Ovary (tissue), 7 donors: ENCODE measurements at regions not wholly inside any gene's neighbourhood (a gene's known extent, or its start where the extent isn't known, plus 50 kb on each side); places are given as distances from the start of the nearest gene placed in this dataset.

Experiments
- DNase-seq, 5 donors: peaks; one replicate each; pipeline ENCODE4 v3.0.0-alpha.2; 2019 to 2020
- H3K27ac ChIP-seq, 2 donors: fragments of 200-600 bp; one replicate each; pipeline versions ENCODE4 v1.5.1 to v1.8.0; 2019 to 2022
- H3K27me3 ChIP-seq: fragments of 200-600 bp; one replicate; pipeline ENCODE4 v1.8.0; 2022
- H3K36me3 ChIP-seq: fragments of 200-600 bp; sonication (generic); one replicate; pipeline ENCODE4 v1.5.1; 2019
- H3K4me1 ChIP-seq: one replicate; pipeline ENCODE4 v1.8.1; 2013; ENCODE audit warnings: mild to moderate bottlenecking, moderate library complexity; ENCODE audit not compliant: insufficient read depth
- H3K4me3 ChIP-seq: fragments of 200-600 bp; sonication (generic); one replicate; pipeline ENCODE4 v1.5.1; 2017
- H3K9me3 ChIP-seq, 2 donors: fragments of 200-600 bp in 1 of 2; sonication (generic) in 1 of 2; one replicate each; pipeline versions ENCODE4 v1.5.1 to v1.8.1; 2013 to 2019; ENCODE audit warnings: mild to moderate bottlenecking in 1 of 2, moderate library complexity in 1 of 2
- EP300 ChIP-seq: sonication (generic); formaldehyde crosslinking; IDR thresholded peaks from one replicate; pipeline ENCODE4 v1.6.1; 2017; ENCODE audit warnings: antibody characterized with exemption
- POLR2A ChIP-seq: fragments of 450-650 bp; IDR thresholded peaks from one replicate; pipeline ENCODE4 v1.6.1; 2017; ENCODE audit warnings: antibody characterized with exemption, mild to moderate bottlenecking, moderate library complexity
- WGBS, 3 donors: extraction: QIAGEN DNeasy Blood & Tissue Kit in 1 of 3; methylation state at CpG; one replicate each; pipeline versions ENCODE4 v1.1.5 to v1.1.7; 2013 to 2017; 5-methylcytosine and 5-hydroxymethylcytosine counted together
- intact Hi-C, 4 donors: fragments of 100-400 bp; cut with DNase I; formaldehyde crosslinking; loops; one replicate each; pipeline versions ENCODE4 v1.11.0 to v1.15.1; 2022 to 2023
- TF ChIP-seq, protein P1 (sequence below), 3 donors: fragments of 450-650 bp in 2 of 3; fragments of 200-600 bp in 1 of 3; IDR thresholded peaks; one replicate each; pipeline versions ENCODE4 v1.5.1 to v1.8.0; 2016 to 2022; ENCODE audit warnings: antibody characterized with exemption in 3 of 3, mild to moderate bottlenecking in 1 of 3
- donor health status: DM: no; HTN: no; CAD: no; lungs with moderate emphysema.
- donor health status: DM: no; HTN: no; CAD: no.
- donor health status: Bipolar disorder and iron deficiency.
- donor health status: DM: no; HTN: no; CAD: no.
- donor health status: DM: yes; HTN: yes; CAD: no.

GRCh38 chr1:242877229-242877628 lies 352.7 kb upstream of the PLD5 start:
- TF ChIP-seq POLR2A: no peak
- TF ChIP-seq EP300: no peak
- TF ChIP-seq, protein P1, sequence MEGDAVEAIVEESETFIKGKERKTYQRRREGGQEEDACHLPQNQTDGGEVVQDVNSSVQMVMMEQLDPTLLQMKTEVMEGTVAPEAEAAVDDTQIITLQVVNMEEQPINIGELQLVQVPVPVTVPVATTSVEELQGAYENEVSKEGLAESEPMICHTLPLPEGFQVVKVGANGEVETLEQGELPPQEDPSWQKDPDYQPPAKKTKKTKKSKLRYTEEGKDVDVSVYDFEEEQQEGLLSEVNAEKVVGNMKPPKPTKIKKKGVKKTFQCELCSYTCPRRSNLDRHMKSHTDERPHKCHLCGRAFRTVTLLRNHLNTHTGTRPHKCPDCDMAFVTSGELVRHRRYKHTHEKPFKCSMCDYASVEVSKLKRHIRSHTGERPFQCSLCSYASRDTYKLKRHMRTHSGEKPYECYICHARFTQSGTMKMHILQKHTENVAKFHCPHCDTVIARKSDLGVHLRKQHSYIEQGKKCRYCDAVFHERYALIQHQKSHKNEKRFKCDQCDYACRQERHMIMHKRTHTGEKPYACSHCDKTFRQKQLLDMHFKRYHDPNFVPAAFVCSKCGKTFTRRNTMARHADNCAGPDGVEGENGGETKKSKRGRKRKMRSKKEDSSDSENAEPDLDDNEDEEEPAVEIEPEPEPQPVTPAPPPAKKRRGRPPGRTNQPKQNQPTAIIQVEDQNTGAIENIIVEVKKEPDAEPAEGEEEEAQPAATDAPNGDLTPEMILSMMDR (IDR thresholded peaks at IDR 0.05): no peak
- Histone ChIP-seq H3K4me3 (no peak overlapping the region), H3K4me1 (no peaks in the 10 kb centered on the region), H3K9me3 (no peaks in the 10 kb centered on the region), H3K27ac (no peak overlapping the region), H3K27me3 (no peaks in the 10 kb centered on the region), H3K36me3 (no peaks in the 10 kb centered on the region)
- 24 to 34% (median 33%) methylated on average over 2 of the region's 2 CpGs for WGBS, 3 donors
- DNase-seq: no peak
- intact Hi-C loops: no loop called here

DNA sequence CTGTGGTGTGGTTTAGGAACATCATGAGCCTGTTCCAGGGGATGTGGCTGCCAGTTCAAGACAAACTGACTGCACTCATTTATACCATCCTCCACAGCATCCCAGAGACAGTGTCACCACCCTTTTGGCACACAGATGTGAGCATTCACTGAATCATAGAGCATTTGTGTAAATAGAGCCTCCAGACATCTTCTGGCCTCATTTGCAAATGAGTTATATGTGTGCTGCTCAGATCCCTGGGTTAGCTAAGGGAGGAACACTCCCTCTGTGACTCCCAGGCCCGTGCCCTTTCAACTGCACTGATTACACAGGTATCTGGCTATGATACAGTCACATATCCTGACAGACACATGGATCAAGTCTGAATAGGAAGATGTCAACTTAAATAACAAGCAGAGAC lies 351.5 kb upstream of the PLD5 start:
- WGBS, 3 donors: 29 to 39% (median 38%) methylated on average over 1 of the region's 1 CpG
- TF ChIP-seq, protein P1 (IDR thresholded peaks at IDR 0.05): no peak
- no peak for TF ChIP-seq POLR2A
- no peak for TF ChIP-seq EP300
- intact Hi-C loops: no loop called here

DNA sequence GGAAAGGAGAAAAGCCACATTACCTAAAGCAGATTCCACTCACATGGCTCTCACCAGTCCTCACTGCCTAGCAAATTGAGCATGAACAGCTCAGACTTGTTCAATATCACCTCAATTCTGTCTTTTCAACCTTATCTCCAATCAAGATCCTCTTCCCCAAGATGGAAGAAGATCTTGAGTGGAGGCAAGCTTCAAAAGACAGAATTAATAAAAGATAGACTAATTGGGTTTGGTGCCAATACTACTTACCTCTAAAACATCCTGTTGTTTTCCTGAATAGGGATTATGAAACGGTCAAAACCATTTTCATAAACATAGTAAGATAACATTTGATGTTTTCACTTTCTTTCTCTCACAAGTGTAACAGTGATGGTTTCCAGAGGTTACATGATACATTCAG lies 349.2 kb upstream of the PLD5 start:
- Histone ChIP-seq H3K27me3 (no peaks in the 10 kb centered on the region), H3K36me3 (no peaks in the 10 kb centered on the region), H3K27ac (no peak overlapping the region), H3K4me1 (no peaks in the 10 kb centered on the region), H3K4me3 (no peak overlapping the region), H3K9me3 (no peaks in the 10 kb centered on the region)
- intact Hi-C loops: no loop called here
- no peak for TF ChIP-seq POLR2A
- no peak for TF ChIP-seq EP300
- TF ChIP-seq, protein P1 (IDR thresholded peaks at IDR 0.05): no peak
- 3 to 23% (median 6%) methylated on average over 1 of the region's 1 CpG for WGBS, 3 donors
- DNase-seq: no peak

More for the DNA sequence above, 351.5 kb upstream of the PLD5 start:
- Histone ChIP-seq H3K4me1 (no peaks in the 10 kb centered on the region), H3K27ac (no peak overlapping the region), H3K36me3 (no peaks in the 10 kb centered on the region), H3K9me3 (no peaks in the 10 kb centered on the region), H3K4me3 (no peak overlapping the region), H3K27me3 (no peaks in the 10 kb centered on the region)
- no peak for DNase-seq

DNA sequence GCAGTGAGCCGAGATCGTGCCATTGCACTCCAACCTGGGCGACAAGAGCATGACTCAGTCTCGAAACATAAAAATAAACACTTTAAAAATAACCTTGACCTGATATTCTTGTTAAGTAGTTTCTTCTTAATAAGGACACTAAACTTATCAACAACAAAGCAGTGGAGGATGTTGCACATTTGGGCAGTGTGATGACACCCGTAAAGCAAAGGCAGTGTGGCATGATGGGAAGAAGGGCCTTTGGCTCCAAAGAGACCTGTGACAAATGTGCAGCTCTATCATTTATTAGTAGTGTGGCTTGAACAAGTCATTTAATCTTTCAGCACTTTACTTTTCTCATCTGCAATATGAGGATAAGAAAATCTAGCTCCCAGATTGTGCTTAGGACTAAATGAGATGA lies 348.0 kb upstream of the PLD5 start:
- Histone ChIP-seq H3K27ac (no peak overlapping the region), H3K27me3 (no peaks in the 10 kb centered on the region), H3K9me3 (no peaks in the 10 kb centered on the region), H3K4me3 (no peak overlapping the region), H3K36me3 (no peaks in the 10 kb centered on the region), H3K4me1 (no peaks in the 10 kb centered on the region)
- WGBS, 3 donors: 62 to 80% (median 69%) methylated on average over 5 of the region's 5 CpGs
- TF ChIP-seq EP300 (no peak), POLR2A (no peak)
- TF ChIP-seq, protein P1 (IDR thresholded peaks at IDR 0.05): no peak
- intact Hi-C loops: no loop called here
- no peak for DNase-seq
